ENCODE measurements at regions not wholly inside any gene's neighbourhood (a gene's known extent, or its start where the extent isn't known, plus 50 kb on each side); places are given as distances from the start of the nearest gene placed in this dataset.

DNA sequence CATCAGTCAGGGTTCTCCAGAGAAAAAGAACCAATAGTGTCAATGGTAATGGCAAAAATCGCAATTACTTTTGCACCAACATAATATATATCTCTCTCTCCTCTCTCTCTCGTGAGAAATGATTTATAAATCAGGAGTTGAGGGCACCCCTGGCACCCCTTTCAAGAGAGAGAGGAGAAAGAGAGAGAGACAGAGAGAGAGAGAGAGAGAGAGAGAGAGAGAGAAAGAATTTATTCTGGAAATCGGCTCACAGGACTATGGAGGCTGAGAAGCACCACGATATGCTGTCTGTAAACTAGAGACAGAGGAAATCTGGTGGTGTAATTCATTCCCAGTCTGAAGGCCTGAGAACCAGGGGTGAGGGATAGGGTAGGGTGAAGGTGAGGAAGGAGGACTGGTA, 201.9 kb upstream of the MAP3K7 start:
- 90% methylated on average over 2 of the region's 4 CpGs for WGBS (ENCODE audit: insufficient coverage)
- no peak overlapping the region for H3K4me3 Mint-ChIP-seq

DNA sequence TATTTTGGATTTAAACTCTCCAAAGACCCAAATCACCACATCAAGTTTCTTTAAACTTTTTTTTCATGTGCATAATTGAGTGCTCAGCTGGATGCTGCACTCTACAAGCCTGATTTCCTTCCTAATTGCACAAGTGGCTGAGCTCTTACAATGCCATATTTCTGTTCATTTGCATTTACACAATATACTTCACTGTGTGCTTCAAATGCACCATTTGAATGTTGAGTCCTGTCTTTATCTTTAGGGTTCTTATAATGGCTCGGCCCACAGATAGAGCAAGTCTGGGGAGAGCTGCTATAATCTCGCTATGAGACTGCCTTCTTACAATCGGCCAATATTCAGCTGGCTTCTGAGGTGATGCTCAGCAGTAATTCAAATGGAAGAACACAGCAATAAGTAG, 200.6 kb upstream of the MAP3K7 start:
- no peaks in the 10 kb centered on the region for H3K4me1 Mint-ChIP-seq
- Histone ChIP-seq H3K9ac (ENCODE audit: insufficient read depth, low read length, poor library complexity, severe bottlenecking) (no peak overlapping the region), H4K20me1 (ENCODE audit: insufficient read depth, low read length) (no peaks in the 10 kb centered on the region), H3K27ac (ENCODE audit: low read depth in 1 of 2, low read length in 2 of 2) (no peak overlapping the region), H3K4me2 (replicated peaks; ENCODE audit: extremely low read depth, low read length, poor library complexity, severe bottlenecking) (no peak overlapping the region), H3K4me3 (replicated peaks in 1 of 3; ENCODE audit: low read depth in 2 of 3, low read length in 3 of 3) (no peak overlapping the region), H3K36me3 (replicated peaks in 1 of 2; ENCODE audit: control insufficient read depth in 1 of 2, insufficient read depth in 2 of 2, low read length in 2 of 2) (no peaks in the 10 kb centered on the region), H3K27me3 (ENCODE audit: control insufficient read depth in 2 of 2, insufficient read depth in 2 of 2, low read length in 2 of 2) (no peaks in the 10 kb centered on the region), H3K4me1 (ENCODE audit: control insufficient read depth in 1 of 2, insufficient read depth in 2 of 2, low read length in 2 of 2) (no peaks in the 10 kb centered on the region), H2AFZ (ENCODE audit: insufficient read depth, low read depth, low read length, poor library complexity, severe bottlenecking) (no peak overlapping the region), H3K79me2 (ENCODE audit: insufficient read depth, low read length) (no peaks in the 10 kb centered on the region), H3K9me3 (replicated peaks in 1 of 2; ENCODE audit: control insufficient read depth in 1 of 2, insufficient read depth in 1 of 2, low read length in 2 of 2) (no peaks in the 10 kb centered on the region)
- peaks cover 0 to 3% (median 0%) of the 10 kb centered on the region in 7 donors for H3K9me3 Mint-ChIP-seq
- 70% methylated on average over 3 of the region's 3 CpGs for WGBS (ENCODE audit: insufficient coverage)
- intact Hi-C loops (cut with micrococcal nuclease): no loop called here
- TF ChIP-seq, protein P1, sequence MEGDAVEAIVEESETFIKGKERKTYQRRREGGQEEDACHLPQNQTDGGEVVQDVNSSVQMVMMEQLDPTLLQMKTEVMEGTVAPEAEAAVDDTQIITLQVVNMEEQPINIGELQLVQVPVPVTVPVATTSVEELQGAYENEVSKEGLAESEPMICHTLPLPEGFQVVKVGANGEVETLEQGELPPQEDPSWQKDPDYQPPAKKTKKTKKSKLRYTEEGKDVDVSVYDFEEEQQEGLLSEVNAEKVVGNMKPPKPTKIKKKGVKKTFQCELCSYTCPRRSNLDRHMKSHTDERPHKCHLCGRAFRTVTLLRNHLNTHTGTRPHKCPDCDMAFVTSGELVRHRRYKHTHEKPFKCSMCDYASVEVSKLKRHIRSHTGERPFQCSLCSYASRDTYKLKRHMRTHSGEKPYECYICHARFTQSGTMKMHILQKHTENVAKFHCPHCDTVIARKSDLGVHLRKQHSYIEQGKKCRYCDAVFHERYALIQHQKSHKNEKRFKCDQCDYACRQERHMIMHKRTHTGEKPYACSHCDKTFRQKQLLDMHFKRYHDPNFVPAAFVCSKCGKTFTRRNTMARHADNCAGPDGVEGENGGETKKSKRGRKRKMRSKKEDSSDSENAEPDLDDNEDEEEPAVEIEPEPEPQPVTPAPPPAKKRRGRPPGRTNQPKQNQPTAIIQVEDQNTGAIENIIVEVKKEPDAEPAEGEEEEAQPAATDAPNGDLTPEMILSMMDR (IDR thresholded peaks at IDR 0.05): no peak
- DNase-seq: no peak
- H3K4me3 Mint-ChIP-seq: no peak overlapping the region
- peaks cover 0 to 2% (median 0%) of the 10 kb centered on the region in 3 donors for H3K27me3 Mint-ChIP-seq (ENCODE audit: low read depth in 3 of 3)
- H3K27ac Mint-ChIP-seq: no peak overlapping the region
- H3K36me3 Mint-ChIP-seq: no peaks in the 10 kb centered on the region

More for the DNA sequence above, 201.9 kb upstream of the MAP3K7 start:
- Histone ChIP-seq H3K27ac (ENCODE audit: low read depth in 1 of 2, low read length in 2 of 2) (no peak overlapping the region), H3K36me3 (replicated peaks in 1 of 2; ENCODE audit: control insufficient read depth in 1 of 2, insufficient read depth in 2 of 2, low read length in 2 of 2) (no peaks in the 10 kb centered on the region), H3K4me1 (ENCODE audit: control insufficient read depth in 1 of 2, insufficient read depth in 2 of 2, low read length in 2 of 2) (no peaks in the 10 kb centered on the region), H2AFZ (ENCODE audit: insufficient read depth, low read depth, low read length, poor library complexity, severe bottlenecking) (no peak overlapping the region), H3K79me2 (ENCODE audit: insufficient read depth, low read length) (no peaks in the 10 kb centered on the region), H3K4me3 (replicated peaks in 1 of 3; ENCODE audit: low read depth in 2 of 3, low read length in 3 of 3) (no peak overlapping the region), H3K4me2 (replicated peaks; ENCODE audit: extremely low read depth, low read length, poor library complexity, severe bottlenecking) (no peak overlapping the region), H3K27me3 (ENCODE audit: control insufficient read depth in 2 of 2, insufficient read depth in 2 of 2, low read length in 2 of 2) (no peaks in the 10 kb centered on the region), H3K9ac (ENCODE audit: insufficient read depth, low read length, poor library complexity, severe bottlenecking) (no peak overlapping the region), H4K20me1 (ENCODE audit: insufficient read depth, low read length) (no peaks in the 10 kb centered on the region), H3K9me3 (replicated peaks in 1 of 2; ENCODE audit: control insufficient read depth in 1 of 2, insufficient read depth in 1 of 2, low read length in 2 of 2) (no peaks in the 10 kb centered on the region)
- DNase-seq: no peak
- H3K27ac Mint-ChIP-seq: no peak overlapping the region
- intact Hi-C loops (cut with micrococcal nuclease): no loop called here
- H3K4me1 Mint-ChIP-seq: no peaks in the 10 kb centered on the region
- H3K36me3 Mint-ChIP-seq: no peaks in the 10 kb centered on the region
- peaks cover 0 to 3% (median 0%) of the 10 kb centered on the region in 7 donors for H3K9me3 Mint-ChIP-seq
- TF ChIP-seq, protein P1 (IDR thresholded peaks at IDR 0.05): no peak
- peaks cover 0 to 2% (median 0%) of the 10 kb centered on the region in 3 donors for H3K27me3 Mint-ChIP-seq (ENCODE audit: low read depth in 3 of 3)
